Right lobe of liver (tissue), 6 donors: ENCODE measurements at regions not wholly inside any gene's neighbourhood (a gene's known extent, or its start where the extent isn't known, plus 50 kb on each side); places are given as distances from the start of the nearest gene placed in this dataset.

ENCODE experiments used
- ATAC-seq, 4 donors: fragments of 200-7000 bp; cut with Tn5 transposase; one replicate each; pipeline ENCODE4 v1.9.1; 2020; ENCODE audit warnings: mild to moderate bottlenecking in 4 of 4, moderate library complexity in 4 of 4
- DNase-seq, 3 donors: peaks; one replicate each; pipeline ENCODE4 v3.0.0-alpha.2; 2020
- H3K27ac ChIP-seq, 3 donors: fragments of 200-600 bp; one replicate each; pipeline ENCODE4 v1.8.0; 2022
- H3K27me3 ChIP-seq, 2 donors: fragments of 200-600 bp; one replicate each; pipeline ENCODE4 v1.8.0; 2022
- H3K36me3 ChIP-seq, 4 donors: fragments of 200-600 bp; sonication (generic) in 1 of 4; one replicate each; pipeline versions ENCODE4 v1.5.1 to v1.8.0; 2017 to 2022; ENCODE audit warnings: control low read depth in 1 of 4
- H3K4me1 ChIP-seq, 4 donors: fragments of 200-600 bp; sonication (generic) in 1 of 4; one replicate each; pipeline versions ENCODE4 v1.5.1 to v1.8.0; 2017 to 2022; ENCODE audit warnings: control low read depth in 1 of 4
- H3K4me3 ChIP-seq, 3 donors: fragments of 200-600 bp; one replicate each; pipeline ENCODE4 v1.8.0; 2022
- H3K9me3 ChIP-seq, 4 donors: fragments of 200-600 bp; sonication (generic) in 1 of 4; one replicate each; pipeline versions ENCODE4 v1.5.1 to v1.8.0; 2017 to 2022; ENCODE audit warnings: control low read depth in 1 of 4
- CTCF ChIP-seq, 4 donors: fragments of 200-600 bp in 3 of 4; fragments of 450-650 bp in 1 of 4; IDR thresholded peaks; one replicate each; pipeline versions ENCODE4 v1.5.1 to v1.8.0; 2016 to 2022; ENCODE audit warnings: antibody characterized with exemption in 4 of 4, mild to moderate bottlenecking in 2 of 4
- POLR2A ChIP-seq: fragments of 450-650 bp; IDR thresholded peaks from one replicate; pipeline ENCODE4 v1.6.1; 2017; ENCODE audit warnings: antibody characterized with exemption, mild to moderate bottlenecking
- WGBS: methylation state at CpG from one replicate; pipeline ENCODE4 v1.1.6; 2018; ENCODE audit warnings: low coverage, low lambda C conversion rate; ENCODE audit not compliant: insufficient coverage; ENCODE audit errors: missing lambda C conversion rate; 5-methylcytosine and 5-hydroxymethylcytosine counted together
- intact Hi-C, 2 donors: fragments of 100-400 bp; cut with DNase I; formaldehyde crosslinking; loops; one replicate each; pipeline versions ENCODE4 v1.11.2 to v1.14.1; 2022
- donor health status: DM: no; HTN: yes; CAD: no.
- donor health status: DM: no; HTN: no; CAD: no.
- donor health status: DM: no; HTN: no; CAD: no.
- donor health status: DM: no; HTN: yes; CAD: no.
- donor health status: DM: no; HTN: yes; CAD: no.

- no peaks in the 10 kb centered on the region for H3K4me1 ChIP-seq
- DNase-seq (no peak), ATAC-seq (no peak)
- WGBS: 30% methylated on average over 3 of the region's 3 CpGs
- no peak for TF ChIP-seq CTCF (IDR thresholded peaks at IDR 0.05)
- TF ChIP-seq POLR2A: no peak
- H3K4me3 ChIP-seq: no peak overlapping the region
- no peaks in the 10 kb centered on the region for H3K9me3 ChIP-seq
- intact Hi-C loops: no loop called here
- H3K27ac ChIP-seq: no peak overlapping the region
- H3K27me3 ChIP-seq: no peaks in the 10 kb centered on the region
- H3K36me3 ChIP-seq: no peaks in the 10 kb centered on the region
Measured at GRCh38 chr12:58248599-58248998, 307.2 kb downstream of the ATP23 start.

DNA sequence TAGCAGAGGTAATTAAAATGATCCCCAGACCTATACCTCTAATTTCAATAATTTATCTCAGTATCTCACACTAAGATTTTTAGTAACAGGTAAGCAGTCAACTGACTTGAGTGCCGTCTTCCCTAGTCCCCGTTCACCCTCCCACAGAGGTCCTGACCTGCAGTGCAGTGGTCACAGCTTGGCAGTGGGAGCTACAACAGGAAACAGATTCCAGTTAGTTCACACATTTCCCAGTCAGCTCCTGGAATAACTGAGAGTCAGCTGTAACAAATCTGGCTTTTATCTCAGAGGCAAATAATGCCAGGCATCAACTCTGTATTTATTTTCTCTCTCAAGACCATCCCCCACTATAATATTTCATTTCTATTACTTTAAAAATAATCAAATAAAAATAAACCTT is 308.2 kb downstream of the ATP23 start:
- H3K27ac ChIP-seq: no peak overlapping the region
- no peak overlapping the region for H3K4me3 ChIP-seq
- no peak for ATAC-seq
- H3K27me3 ChIP-seq: no peaks in the 10 kb centered on the region
- no peaks in the 10 kb centered on the region for H3K36me3 ChIP-seq
- no peaks in the 10 kb centered on the region for H3K9me3 ChIP-seq
- no peak for DNase-seq
- no peaks in the 10 kb centered on the region for H3K4me1 ChIP-seq
- TF ChIP-seq CTCF (IDR thresholded peaks at IDR 0.05) (no peak), POLR2A (no peak)
- 16% methylated on average over 2 of the region's 2 CpGs for WGBS
- intact Hi-C loops: no loop called here

GRCh38 chr12:58250077-58250476 is 308.7 kb downstream of the ATP23 start:
- H3K4me3 ChIP-seq: no peak overlapping the region
- no peaks in the 10 kb centered on the region for H3K4me1 ChIP-seq
- no peak overlapping the region for H3K27ac ChIP-seq
- no peaks in the 10 kb centered on the region for H3K36me3 ChIP-seq
- 76% methylated on average over 5 of the region's 5 CpGs for WGBS
- no peak for ATAC-seq
- no peak for DNase-seq
- no peaks in the 10 kb centered on the region for H3K27me3 ChIP-seq
- H3K9me3 ChIP-seq: no peaks in the 10 kb centered on the region
- intact Hi-C loops: no loop called here
- TF ChIP-seq CTCF (IDR thresholded peaks at IDR 0.05) (no peak), POLR2A (no peak)

- no peak for DNase-seq
- Histone ChIP-seq H3K9me3 (no peaks in the 10 kb centered on the region), H3K36me3 (no peaks in the 10 kb centered on the region), H3K4me3 (no peak overlapping the region), H3K27ac (no peak overlapping the region), H3K27me3 (no peaks in the 10 kb centered on the region), H3K4me1 (no peaks in the 10 kb centered on the region)
- ATAC-seq: no peak
- no peak for TF ChIP-seq CTCF (IDR thresholded peaks at IDR 0.05)
- TF ChIP-seq POLR2A: no peak
- intact Hi-C loops: no loop called here
- 58% methylated on average over 2 of the region's 2 CpGs for WGBS
Measured at GRCh38 chr12:58252914-58253313, 311.5 kb downstream of the ATP23 start.

DNA sequence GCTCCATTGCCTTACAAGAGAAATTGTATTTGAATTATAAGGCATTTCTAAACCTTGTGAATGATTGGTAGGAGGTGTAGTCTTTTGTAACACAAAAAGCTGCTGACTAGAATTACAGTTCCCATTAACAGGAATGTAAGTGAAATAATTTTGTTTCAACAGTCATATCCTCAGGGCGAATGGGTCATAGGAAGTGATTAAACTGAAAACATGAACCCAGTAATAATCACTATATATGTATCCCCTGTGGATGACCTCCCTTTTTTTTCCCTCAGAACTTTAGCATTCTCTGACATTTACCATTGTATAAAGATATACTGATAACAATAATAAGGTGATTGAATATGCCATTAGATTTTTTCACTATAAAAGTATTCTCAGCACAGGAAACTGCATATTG is 312.3 kb downstream of the ATP23 start:
- TF ChIP-seq CTCF (IDR thresholded peaks at IDR 0.05) (no peak), POLR2A (no peak)
- intact Hi-C loops: no loop called here
- no peak overlapping the region for H3K4me3 ChIP-seq
- DNase-seq (no peak), ATAC-seq (no peak)
- H3K27ac ChIP-seq: no peak overlapping the region
- no peaks in the 10 kb centered on the region for H3K9me3 ChIP-seq
- H3K27me3 ChIP-seq: no peaks in the 10 kb centered on the region
- H3K4me1 ChIP-seq: no peaks in the 10 kb centered on the region
- H3K36me3 ChIP-seq: no peaks in the 10 kb centered on the region
- WGBS: 23% methylated on average over 1 of the region's 1 CpG
